Islet of Langerhans (tissue), 1 donor: ENCODE measurements at regions not wholly inside any gene's neighbourhood (a gene's known extent, or its start where the extent isn't known, plus 50 kb on each side); places are given as distances from the start of the nearest gene placed in this dataset.

Experiments
- FAIRE-seq: peaks from one replicate; lab custom pipeline; 2011; peaks lifted over from hg19 to GRCh38; lab: Jason Lieb, UNC

GRCh38 chrX:13144927-13145655 lies 100.7 kb upstream of the FAM9C start:
- no peak for FAIRE-seq

- FAIRE-seq = no peak
Measured at GRCh38 chrX:13142891-13143290, 98.5 kb upstream of the FAM9C start.

- no peak for FAIRE-seq
Measured at GRCh38 chrX:13140007-13140406, 95.6 kb upstream of the FAM9C start.

DNA sequence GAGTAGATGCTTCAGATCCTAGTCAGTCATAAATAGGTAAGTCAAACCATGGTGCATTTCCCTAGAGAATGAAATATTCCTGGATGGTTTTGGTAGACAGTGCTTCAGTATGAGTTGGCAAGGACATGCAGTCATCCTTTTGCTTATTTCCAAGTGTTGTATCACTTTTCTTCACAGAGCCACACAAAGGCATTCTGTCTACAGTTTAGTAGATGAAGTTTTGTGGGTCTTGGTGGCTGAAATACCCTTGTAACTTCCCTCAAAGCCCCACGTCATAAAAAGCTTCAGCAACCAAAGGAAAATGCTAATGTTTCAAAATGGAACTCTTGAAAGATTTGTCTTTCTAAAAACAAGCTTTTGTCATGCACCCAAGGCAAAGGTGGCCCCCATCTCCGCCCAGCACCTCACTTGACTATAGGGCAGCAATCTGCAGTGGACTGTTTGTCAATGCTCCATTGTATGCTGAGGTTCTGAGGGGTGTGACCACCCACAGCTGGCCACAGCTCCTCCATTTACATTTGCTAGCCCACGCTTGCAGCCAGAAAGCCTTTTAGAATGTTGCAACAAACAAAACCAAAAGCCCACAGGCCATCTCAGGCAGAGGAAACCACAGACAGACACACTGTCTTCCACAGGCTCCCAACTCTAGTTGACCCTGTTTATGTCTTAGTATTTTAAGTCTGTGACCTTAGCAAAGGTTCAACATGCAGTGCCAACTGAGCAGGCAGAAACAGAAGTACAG lies 87.1 kb upstream of the FAM9C start:
- FAIRE-seq = no peak

GRCh38 chrX:13130816-13131215 lies 86.4 kb upstream of the FAM9C start:
- no peak for FAIRE-seq

DNA sequence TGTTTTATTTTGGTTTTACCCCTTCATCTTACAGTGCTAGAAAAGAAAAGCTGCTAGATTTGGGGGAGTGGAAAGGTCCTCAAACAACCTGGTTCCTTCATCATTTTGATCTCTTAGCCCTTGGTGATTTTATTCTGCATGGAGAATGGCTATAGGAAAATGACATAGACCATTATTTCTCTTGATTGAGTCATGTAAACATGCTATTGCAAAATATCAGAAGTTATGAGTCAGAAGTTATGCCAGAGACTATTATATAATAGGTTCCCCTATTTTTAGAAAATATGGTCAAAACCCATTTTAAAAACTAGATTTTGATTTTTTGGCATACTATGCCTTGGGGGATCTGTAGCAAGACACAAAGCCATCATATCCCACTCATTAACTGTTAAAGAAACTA lies 83.7 kb upstream of the FAM9C start:
- FAIRE-seq = no peak

DNA sequence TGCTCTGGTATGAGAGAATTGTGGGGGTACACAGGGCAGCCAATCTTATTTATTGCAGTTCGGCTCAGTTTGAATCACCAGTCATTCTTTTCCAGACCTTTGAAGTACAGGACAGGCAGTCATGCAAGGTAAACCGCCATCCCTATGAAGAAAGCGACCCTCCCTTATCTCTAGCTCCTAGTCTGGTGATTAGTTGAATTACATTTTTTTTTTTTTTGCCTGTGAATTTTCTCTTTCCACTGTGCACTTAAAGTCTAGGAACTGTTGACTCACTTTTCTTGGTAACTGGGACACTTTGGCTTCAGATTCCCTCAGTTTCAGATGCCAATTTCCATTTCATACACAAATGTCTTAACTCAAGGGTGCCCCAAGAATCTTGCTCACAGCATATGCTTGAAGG lies 82.4 kb upstream of the FAM9C start:
- FAIRE-seq = no peak

- no peak for FAIRE-seq
Measured at GRCh38 chrX:13125188-13125587, 80.8 kb upstream of the FAM9C start.

- no peak for FAIRE-seq
Measured at GRCh38 chrX:13123857-13124345, 79.5 kb upstream of the FAM9C start.

DNA sequence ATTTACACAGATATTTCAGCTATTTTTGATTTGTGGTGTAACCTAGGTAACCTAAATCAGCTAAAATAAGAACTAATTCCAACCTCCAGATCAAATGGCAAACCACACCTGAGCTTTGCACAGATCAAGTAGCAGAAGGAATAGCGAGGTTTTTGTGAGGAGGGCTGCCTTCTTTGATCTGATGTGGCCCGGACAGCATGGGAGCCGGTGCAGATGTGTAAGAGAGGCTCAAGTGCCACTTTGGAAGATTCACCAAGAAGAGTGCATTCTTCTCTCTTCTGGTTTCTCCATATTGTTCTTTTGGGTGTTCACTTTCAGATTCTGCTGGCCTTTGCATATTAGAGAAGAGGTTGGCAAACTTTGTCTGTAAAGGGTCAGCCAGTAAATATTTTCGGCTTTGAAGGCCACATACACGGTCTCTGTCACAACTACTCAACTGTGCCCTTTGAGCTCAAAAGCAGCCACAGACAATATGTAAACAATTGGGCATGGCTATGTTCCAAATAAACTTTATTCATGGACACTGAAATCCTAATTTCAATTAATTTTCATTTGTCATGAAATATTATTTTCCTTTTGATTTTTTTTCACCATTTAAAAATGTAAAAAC lies 78.9 kb upstream of the FAM9C start:
- no peak for FAIRE-seq

GRCh38 chrX:13121020-13121555 lies 76.7 kb upstream of the FAM9C start:
- no peak for FAIRE-seq

GRCh38 chrX:13120017-13120416 lies 75.6 kb upstream of the FAM9C start:
- no peak for FAIRE-seq

DNA sequence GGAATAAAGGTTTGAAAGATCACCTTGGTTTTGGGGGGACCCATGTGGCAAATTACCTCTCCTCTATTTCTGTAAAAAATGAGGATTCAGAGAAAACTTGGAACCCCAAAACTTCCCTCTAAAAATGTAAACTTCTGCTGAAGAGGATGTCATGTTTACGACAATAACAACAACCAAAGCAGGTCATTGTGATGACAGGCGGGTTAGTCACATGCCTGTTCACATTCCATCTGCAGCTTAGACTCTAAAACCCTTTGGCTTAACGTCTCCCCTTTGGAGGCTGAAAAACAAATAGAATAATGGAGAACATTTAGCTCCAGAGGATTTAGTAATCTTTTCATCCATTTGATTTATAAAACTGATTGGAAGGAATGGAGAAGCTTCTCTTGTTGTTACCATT lies 75.0 kb upstream of the FAM9C start:
- no peak for FAIRE-seq

DNA sequence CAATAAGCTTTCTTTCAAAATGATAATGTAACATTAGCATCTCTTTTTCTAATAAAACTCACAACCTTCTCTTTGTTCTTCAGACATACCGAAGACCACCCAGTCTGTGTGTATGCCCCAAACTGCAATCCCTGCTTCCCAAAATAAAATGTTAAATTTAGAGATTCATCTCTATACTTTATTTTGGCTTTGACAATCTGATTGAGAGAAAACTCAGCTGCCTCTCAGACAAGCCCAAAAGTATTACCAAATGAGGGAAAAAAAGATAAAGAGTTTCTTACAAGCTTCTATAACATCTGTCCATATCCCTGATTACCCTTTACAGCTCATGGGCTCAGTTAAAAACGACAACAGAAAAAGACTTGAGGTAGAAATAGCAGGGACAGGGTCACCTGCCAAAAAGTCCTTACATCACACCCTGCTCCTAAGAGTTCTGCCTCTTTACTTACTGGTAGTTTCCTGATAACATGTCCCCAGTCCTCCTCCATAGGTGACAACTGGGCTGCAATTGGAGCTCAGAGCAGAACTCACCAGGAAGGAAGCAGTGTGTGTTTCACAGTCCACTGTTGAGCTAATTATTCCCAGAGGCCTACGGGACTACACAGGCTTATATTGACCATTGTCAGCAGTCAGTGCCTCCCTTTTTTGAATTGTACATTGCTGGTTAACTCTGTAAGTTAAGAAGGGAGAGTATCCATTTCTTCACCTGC lies 70.9 kb upstream of the FAM9C start:
- no peak for FAIRE-seq

- FAIRE-seq = no peak
Measured at GRCh38 chrX:13112499-13112898, 68.1 kb upstream of the FAM9C start.

DNA sequence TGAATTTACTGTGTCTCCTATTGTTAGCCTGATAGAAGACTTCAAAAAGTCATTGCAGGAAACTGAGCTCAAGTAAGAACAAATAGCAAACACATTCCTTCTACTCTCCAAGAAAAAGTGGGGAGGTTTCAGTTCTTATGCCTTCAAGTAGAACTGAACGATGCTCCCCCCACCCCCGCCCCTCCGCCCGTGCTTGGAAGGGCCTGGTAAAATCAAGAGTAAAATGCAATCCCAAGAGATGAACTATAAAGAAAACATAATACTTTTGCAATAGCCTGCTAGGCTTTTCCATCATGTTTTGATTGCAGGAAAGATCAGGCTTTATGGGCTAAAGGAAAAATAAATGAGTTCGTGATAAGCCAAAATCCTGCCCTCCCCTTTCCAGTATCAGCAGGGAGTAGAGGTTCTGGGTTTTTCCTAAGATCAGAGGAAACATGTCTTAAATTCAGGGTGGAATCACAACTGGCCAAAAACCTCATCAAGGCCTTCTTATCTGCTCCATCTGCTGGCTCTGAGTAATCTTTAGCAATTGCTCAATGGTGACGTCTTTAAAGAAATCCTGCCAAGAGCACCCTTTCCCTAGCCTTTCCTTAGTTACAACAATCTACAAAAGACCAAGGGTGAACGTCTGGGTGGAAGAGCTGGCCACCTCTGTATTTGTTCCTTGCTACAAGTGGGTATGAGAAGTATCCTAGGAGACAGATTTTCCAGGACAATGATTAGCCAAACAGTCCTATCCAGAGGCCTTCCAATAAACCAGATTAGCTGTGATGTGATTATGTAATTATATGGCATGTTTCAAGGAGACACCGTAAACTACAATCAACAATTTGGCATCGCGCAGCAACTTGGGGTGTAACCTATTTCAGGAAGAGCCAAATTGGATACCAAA lies 66.3 kb upstream of the FAM9C start:
- peak; percentile 99 for FAIRE-seq

GRCh38 chrX:13109817-13110216 lies 65.4 kb upstream of the FAM9C start:
- peak; percentile 53 for FAIRE-seq

- no peak for FAIRE-seq
Measured at GRCh38 chrX:13103914-13104274, 59.5 kb upstream of the FAM9C start.

- FAIRE-seq = no peak
Measured at GRCh38 chrX:13103188-13103913, 58.9 kb upstream of the FAM9C start.

GRCh38 chrX:13102636-13103035 lies 58.2 kb upstream of the FAM9C start:
- no peak for FAIRE-seq
